GM06990 (cell line): ENCODE measurements at regions not wholly inside any gene's neighbourhood (a gene's known extent, or its start where the extent isn't known, plus 50 kb on each side); places are given as distances from the start of the nearest gene placed in this dataset.

ENCODE experiments used
- DNase-seq: peaks from one replicate; pipeline ENCODE4 v3.0.0-alpha.2; 2011; ENCODE audit not compliant: insufficient read length; ENCODE audit errors: extremely low read depth
- H3K27me3 ChIP-seq: replicated peaks from 2 replicates; pipeline ENCODE4 v1.6.0; 2011; ENCODE audit warnings: low read length; ENCODE audit not compliant: control insufficient read depth, insufficient read depth
- H3K36me3 ChIP-seq: 2 replicates; pipeline ENCODE4 v1.5.1; 2011; ENCODE audit warnings: low read length; ENCODE audit not compliant: control insufficient read depth, insufficient read depth
- H3K4me3 ChIP-seq: replicated peaks from 2 replicates; pipeline ENCODE4 v1.5.1; 2011; ENCODE audit warnings: low read depth, mild to moderate bottlenecking, control low read depth, low read length
- TF ChIP-seq, protein P1 (sequence below): IDR thresholded peaks from 2 replicates; pipeline ENCODE4 v1.5.1; 2011; ENCODE audit warnings: low read length, control low read depth, mild to moderate bottlenecking, inconsistent platforms; ENCODE audit not compliant: insufficient read depth, poor library complexity, severe bottlenecking

DNA sequence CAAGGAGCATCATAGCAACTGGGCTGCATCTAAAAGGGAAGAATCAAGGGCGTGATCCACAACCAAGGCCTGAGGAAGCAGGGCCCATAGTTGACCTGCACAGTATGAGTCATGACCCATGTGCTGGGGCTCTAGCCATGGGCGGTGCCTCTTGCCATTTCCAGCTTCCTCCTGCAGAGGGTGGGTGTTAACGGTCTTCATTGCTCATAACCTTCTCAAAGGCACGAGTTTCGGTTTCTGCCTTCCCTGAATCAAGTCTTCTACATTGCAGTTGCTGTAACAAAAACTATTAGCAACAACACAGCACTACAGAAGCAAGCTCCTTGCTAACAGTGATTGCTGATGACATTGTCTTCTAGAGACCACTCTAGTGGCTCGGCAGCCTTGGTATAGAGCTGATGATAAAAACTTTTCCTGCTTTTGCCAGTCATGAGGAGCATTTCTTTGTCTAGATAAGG, 66.9 kb downstream of the CTSL start:
- TF ChIP-seq, protein P1, sequence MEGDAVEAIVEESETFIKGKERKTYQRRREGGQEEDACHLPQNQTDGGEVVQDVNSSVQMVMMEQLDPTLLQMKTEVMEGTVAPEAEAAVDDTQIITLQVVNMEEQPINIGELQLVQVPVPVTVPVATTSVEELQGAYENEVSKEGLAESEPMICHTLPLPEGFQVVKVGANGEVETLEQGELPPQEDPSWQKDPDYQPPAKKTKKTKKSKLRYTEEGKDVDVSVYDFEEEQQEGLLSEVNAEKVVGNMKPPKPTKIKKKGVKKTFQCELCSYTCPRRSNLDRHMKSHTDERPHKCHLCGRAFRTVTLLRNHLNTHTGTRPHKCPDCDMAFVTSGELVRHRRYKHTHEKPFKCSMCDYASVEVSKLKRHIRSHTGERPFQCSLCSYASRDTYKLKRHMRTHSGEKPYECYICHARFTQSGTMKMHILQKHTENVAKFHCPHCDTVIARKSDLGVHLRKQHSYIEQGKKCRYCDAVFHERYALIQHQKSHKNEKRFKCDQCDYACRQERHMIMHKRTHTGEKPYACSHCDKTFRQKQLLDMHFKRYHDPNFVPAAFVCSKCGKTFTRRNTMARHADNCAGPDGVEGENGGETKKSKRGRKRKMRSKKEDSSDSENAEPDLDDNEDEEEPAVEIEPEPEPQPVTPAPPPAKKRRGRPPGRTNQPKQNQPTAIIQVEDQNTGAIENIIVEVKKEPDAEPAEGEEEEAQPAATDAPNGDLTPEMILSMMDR: peak; percentile 19
- no peaks in the 10 kb centered on the region for H3K27me3 ChIP-seq
- DNase-seq: peak; percentile 37
- H3K36me3 ChIP-seq: no peaks in the 10 kb centered on the region
- H3K4me3 ChIP-seq: no peak overlapping the region

DNA sequence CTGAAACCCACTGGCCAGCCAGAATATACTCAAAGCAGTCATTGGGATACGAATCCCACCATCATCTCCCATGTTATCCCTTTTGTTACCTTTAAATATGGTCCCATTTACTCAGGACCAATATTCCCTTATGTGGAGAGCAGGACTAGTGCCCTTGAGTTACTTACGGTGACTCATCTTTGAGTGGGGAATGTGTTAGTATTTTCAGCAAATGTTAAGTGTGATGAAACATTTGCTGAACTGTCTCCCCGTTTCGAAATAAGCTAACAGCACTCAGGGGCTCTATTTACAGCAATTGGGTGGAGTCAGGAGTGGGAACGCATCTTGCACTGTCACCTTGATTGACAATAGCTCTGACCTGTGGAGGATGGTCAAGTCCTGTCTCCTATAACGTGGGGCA, 67.4 kb downstream of the CTSL start:
- TF ChIP-seq, protein P1: no peak
- DNase-seq: no peak
- Histone ChIP-seq H3K36me3 (no peaks in the 10 kb centered on the region), H3K4me3 (no peak overlapping the region), H3K27me3 (no peaks in the 10 kb centered on the region)

- no peak for DNase-seq
- TF ChIP-seq, protein P1: no peak
- Histone ChIP-seq H3K27me3 (no peaks in the 10 kb centered on the region), H3K4me3 (no peak overlapping the region), H3K36me3 (no peaks in the 10 kb centered on the region)
Observed at GRCh38 chr9:87795178-87795577, 69.3 kb downstream of the CTSL start.

GRCh38 chr9:87796196-87796595, 70.3 kb downstream of the CTSL start:
- no peaks in the 10 kb centered on the region for H3K27me3 ChIP-seq
- H3K4me3 ChIP-seq: no peak overlapping the region
- TF ChIP-seq, protein P1: no peak
- no peak for DNase-seq
- H3K36me3 ChIP-seq: no peaks in the 10 kb centered on the region

DNA sequence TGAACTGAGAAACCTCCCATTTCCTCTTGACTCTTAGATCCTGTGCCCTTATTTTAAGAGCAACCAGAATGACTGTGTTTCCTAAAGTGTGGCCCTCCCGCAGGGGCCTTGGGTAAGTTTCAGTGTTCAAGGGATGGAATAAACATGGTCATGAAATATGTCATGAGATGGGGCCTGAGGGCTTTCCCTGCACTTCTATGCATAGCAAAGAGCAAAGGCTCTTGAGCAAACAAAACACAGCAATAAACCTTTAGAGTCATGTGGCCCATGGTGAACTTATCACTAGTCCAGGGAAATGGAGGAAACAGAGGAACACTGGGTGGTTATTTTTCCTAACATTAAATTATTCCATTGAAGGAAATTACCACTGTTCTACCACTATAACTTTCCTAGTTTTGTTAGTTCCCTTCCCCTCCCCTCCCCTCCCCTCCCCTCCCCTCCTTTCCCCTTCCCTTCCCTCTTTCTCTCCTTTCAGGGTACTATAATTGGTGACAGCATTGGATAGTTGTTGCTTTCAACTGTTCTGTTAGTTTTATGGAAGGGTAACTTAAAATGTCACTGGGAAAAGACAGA, 72.4 kb downstream of the CTSL start:
- H3K36me3 ChIP-seq: no peaks in the 10 kb centered on the region
- DNase-seq: no peak
- H3K27me3 ChIP-seq: no peaks in the 10 kb centered on the region
- TF ChIP-seq, protein P1: no peak
- H3K4me3 ChIP-seq: no peak overlapping the region

GRCh38 chr9:87799503-87799902, 73.6 kb downstream of the CTSL start:
- Histone ChIP-seq H3K27me3 (no peaks in the 10 kb centered on the region), H3K4me3 (no peak overlapping the region), H3K36me3 (no peaks in the 10 kb centered on the region)
- TF ChIP-seq, protein P1: no peak
- no peak for DNase-seq
